ENCODE measurements at regions not wholly inside any gene's neighbourhood (a gene's known extent, or its start where the extent isn't known, plus 50 kb on each side); places are given as distances from the start of the nearest gene placed in this dataset.

DNA sequence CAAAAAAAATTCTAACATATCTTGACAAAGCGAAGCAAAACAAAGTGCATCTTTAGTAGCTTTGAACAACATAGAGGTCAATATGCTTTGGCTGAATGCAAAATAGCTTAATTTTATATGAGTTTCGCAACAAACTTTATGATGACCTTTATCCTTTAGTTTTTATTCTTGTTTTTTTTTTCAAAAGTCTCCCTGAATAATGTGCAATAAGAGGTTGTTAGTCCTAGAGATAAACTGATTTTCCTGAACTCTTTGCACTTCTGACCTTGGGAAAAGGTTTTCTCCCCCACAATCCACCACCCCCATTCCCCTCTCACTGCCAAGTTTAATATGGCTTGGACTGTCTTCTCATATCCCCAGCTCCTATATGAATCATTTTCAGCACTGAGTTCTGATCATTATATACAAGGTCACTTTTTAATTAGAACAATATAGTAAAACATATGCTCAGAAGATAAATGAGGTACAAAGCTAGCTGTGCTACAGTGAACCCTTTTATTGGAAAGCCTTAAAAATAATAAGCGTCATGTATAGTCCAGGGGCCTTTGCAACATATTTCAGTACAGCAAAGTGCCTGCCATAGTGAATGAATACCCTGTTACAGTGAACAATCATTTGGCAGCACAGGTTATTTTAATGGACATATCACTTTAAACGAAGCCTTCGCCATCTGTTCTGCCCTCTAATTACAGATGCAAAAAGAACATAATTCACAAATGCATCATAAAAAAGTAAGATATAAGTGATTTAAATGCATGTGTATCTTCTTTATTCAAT is 496.3 kb upstream of the NR2F2 start:
- no peaks in the 10 kb centered on the region for H3K36me3 ChIP-seq (replicated peaks in 1 of 2)
- TF ChIP-seq, protein P1, sequence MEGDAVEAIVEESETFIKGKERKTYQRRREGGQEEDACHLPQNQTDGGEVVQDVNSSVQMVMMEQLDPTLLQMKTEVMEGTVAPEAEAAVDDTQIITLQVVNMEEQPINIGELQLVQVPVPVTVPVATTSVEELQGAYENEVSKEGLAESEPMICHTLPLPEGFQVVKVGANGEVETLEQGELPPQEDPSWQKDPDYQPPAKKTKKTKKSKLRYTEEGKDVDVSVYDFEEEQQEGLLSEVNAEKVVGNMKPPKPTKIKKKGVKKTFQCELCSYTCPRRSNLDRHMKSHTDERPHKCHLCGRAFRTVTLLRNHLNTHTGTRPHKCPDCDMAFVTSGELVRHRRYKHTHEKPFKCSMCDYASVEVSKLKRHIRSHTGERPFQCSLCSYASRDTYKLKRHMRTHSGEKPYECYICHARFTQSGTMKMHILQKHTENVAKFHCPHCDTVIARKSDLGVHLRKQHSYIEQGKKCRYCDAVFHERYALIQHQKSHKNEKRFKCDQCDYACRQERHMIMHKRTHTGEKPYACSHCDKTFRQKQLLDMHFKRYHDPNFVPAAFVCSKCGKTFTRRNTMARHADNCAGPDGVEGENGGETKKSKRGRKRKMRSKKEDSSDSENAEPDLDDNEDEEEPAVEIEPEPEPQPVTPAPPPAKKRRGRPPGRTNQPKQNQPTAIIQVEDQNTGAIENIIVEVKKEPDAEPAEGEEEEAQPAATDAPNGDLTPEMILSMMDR (IDR thresholded peaks at IDR 0.05): no peak
- no peak for TF ChIP-seq POLR2A (IDR thresholded peaks at IDR 0.05)
- H3K4me3 ChIP-seq: no peak overlapping the region
- H3K9me3 ChIP-seq (replicated peaks in 1 of 3): no peaks in the 10 kb centered on the region
- no peaks in the 10 kb centered on the region for H3K27me3 ChIP-seq
- H3K27ac ChIP-seq: no peak overlapping the region
- WGBS, 4 donors: 75 to 85% (median 82%) methylated on average over 5 of the region's 5 CpGs
- intact Hi-C loops (cut with DNase I): no loop called here
- no peak for DNase-seq
- no peaks in the 10 kb centered on the region for H3K4me1 ChIP-seq (replicated peaks in 1 of 2)

DNA sequence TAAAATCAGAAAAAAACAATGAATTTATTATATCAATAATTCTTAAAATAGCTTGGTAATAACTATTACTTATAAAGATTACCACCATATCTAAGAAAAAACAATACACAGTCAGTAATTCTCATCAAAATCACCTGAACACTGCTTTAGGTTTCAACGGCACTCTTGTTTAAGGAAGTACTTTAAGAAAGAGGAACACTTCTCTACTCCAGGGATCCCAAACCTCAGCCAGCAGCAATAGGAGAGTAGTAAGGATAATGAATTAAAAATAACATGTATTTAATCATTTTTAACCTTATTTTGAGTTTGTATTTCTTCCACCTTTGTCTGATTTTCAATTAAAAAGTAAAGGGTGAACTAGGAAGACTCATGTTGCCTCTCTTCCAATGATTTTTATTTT is 494.0 kb upstream of the NR2F2 start:
- Histone ChIP-seq H3K9me3 (replicated peaks in 1 of 3) (no peaks in the 10 kb centered on the region), H3K27me3 (no peaks in the 10 kb centered on the region), H3K27ac (no peak overlapping the region), H3K36me3 (replicated peaks in 1 of 2) (no peaks in the 10 kb centered on the region), H3K4me3 (no peak overlapping the region), H3K4me1 (replicated peaks in 1 of 2) (no peaks in the 10 kb centered on the region)
- no peak for TF ChIP-seq POLR2A (IDR thresholded peaks at IDR 0.05)
- TF ChIP-seq, protein P1 (IDR thresholded peaks at IDR 0.05): no peak
- intact Hi-C loops (cut with DNase I): no loop called here
- 72 to 91% (median 84%) methylated on average over 1 of the region's 1 CpG for WGBS, 4 donors
- DNase-seq: no peak

DNA sequence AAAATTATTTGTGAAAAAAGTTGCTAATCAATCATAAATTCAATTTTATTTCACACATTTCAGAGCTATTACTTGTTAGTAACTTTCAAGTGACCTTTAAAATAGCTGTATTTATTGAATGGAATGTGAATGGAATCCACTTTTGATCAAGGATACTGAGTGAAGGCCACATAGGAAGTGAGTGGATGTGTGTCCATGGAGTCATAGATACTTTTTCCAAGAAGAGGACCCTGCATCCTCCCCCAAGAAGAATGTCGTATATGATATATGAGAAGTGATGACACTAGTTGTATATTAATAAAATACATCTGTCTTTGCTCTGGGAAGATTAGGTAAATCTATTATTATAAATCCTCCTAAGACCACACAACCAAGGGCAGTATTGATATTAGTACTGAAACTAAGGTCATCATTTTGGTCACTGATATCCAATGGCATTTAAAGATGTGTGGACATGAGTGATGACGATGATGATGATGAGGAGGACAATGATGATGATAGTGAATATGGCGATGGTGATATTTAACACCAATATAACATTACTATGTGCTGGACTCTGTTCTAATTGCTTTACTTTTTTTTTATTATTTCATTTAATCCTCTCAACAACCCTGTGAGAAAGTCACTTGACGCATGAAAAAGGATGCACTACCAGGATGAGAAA is 493.0 kb upstream of the NR2F2 start:
- no peaks in the 10 kb centered on the region for H3K36me3 ChIP-seq (replicated peaks in 1 of 2)
- 86 to 91% (median 90%) methylated on average over 4 of the region's 4 CpGs for WGBS, 4 donors
- no peak overlapping the region for H3K4me3 ChIP-seq
- intact Hi-C loops (cut with DNase I): no loop called here
- no peaks in the 10 kb centered on the region for H3K9me3 ChIP-seq (replicated peaks in 1 of 3)
- no peaks in the 10 kb centered on the region for H3K27me3 ChIP-seq
- no peak for TF ChIP-seq POLR2A (IDR thresholded peaks at IDR 0.05)
- TF ChIP-seq, protein P1 (IDR thresholded peaks at IDR 0.05): no peak
- no peaks in the 10 kb centered on the region for H3K4me1 ChIP-seq (replicated peaks in 1 of 2)
- H3K27ac ChIP-seq: no peak overlapping the region
- DNase-seq: no peak

DNA sequence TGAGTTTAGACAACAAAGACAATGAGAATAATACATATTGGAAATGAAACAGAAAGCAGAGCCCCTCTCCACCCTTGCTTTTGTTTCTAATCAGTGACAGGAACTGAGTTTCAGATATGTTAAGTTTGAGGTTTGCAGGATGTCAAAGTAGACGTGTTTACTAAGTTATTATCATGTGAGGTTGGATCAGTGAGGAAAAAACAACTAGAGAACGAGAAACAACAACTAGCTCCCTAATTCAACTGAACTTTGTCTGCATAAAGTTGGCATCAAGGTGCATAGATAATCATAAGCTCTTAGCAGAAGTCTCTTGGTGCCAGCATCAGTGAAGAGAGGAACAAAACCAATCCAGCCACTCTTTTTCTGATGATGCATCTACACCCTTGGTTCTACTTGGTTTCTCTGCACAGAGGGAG is 491.1 kb upstream of the NR2F2 start:
- 40 to 48% (median 45%) methylated on average over 2 of the region's 2 CpGs for WGBS, 4 donors
- Histone ChIP-seq H3K9me3 (replicated peaks in 1 of 3) (no peaks in the 10 kb centered on the region), H3K4me1 (replicated peaks in 1 of 2) (no peaks in the 10 kb centered on the region), H3K4me3 (no peak overlapping the region), H3K27me3 (no peaks in the 10 kb centered on the region), H3K36me3 (replicated peaks in 1 of 2) (no peaks in the 10 kb centered on the region), H3K27ac (peak overlapping the region in 1 of 5 donors; percentile 2)
- TF ChIP-seq, protein P1 (IDR thresholded peaks at IDR 0.05): no peak
- no peak for TF ChIP-seq POLR2A (IDR thresholded peaks at IDR 0.05)
- intact Hi-C loops (cut with DNase I): no loop called here
- DNase-seq: no peak
